ENCODE measurements at regions not wholly inside any gene's neighbourhood (a gene's known extent, or its start where the extent isn't known, plus 50 kb on each side); places are given as distances from the start of the nearest gene placed in this dataset.

GRCh38 chr7:20980668-20981264 lies 194.1 kb upstream of the SP8 start:
- no peaks in the 10 kb centered on the region for H3K4me1 ChIP-seq (ENCODE audit: control insufficient read depth, insufficient read depth, low read length)
- TF ChIP-seq STAT3 (IDR thresholded peaks at IDR 0.05; ENCODE audit: low read depth, low read length) (no peak), RBBP5 (conservative IDR thresholded peaks at IDR 0.05) (no peak), SRF (IDR thresholded peaks at IDR 0.05; ENCODE audit: low read depth in 2 of 2, low read length in 2 of 2) (no peak), ASH2L (IDR thresholded peaks at IDR 0.05; ENCODE audit: borderline replicate concordance, low read depth) (no peak), RFX5 (IDR thresholded peaks at IDR 0.05; ENCODE audit: low read depth, low read length) (no peak), POLR2AphosphoS5 (IDR thresholded peaks at IDR 0.05; ENCODE audit: low read length) (no peak), ZNF622 (IDR thresholded peaks at IDR 0.05) (no peak), BCL11A (IDR thresholded peaks at IDR 0.05; ENCODE audit: low read depth, low read length) (no peak), PKNOX1 (IDR thresholded peaks at IDR 0.05) (no peak)
- TF ChIP-seq, protein P1, sequence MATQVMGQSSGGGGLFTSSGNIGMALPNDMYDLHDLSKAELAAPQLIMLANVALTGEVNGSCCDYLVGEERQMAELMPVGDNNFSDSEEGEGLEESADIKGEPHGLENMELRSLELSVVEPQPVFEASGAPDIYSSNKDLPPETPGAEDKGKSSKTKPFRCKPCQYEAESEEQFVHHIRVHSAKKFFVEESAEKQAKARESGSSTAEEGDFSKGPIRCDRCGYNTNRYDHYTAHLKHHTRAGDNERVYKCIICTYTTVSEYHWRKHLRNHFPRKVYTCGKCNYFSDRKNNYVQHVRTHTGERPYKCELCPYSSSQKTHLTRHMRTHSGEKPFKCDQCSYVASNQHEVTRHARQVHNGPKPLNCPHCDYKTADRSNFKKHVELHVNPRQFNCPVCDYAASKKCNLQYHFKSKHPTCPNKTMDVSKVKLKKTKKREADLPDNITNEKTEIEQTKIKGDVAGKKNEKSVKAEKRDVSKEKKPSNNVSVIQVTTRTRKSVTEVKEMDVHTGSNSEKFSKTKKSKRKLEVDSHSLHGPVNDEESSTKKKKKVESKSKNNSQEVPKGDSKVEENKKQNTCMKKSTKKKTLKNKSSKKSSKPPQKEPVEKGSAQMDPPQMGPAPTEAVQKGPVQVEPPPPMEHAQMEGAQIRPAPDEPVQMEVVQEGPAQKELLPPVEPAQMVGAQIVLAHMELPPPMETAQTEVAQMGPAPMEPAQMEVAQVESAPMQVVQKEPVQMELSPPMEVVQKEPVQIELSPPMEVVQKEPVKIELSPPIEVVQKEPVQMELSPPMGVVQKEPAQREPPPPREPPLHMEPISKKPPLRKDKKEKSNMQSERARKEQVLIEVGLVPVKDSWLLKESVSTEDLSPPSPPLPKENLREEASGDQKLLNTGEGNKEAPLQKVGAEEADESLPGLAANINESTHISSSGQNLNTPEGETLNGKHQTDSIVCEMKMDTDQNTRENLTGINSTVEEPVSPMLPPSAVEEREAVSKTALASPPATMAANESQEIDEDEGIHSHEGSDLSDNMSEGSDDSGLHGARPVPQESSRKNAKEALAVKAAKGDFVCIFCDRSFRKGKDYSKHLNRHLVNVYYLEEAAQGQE (IDR thresholded peaks at IDR 0.05; ENCODE audit: low read depth, low read length): no peak
- TF ChIP-seq, protein P2, sequence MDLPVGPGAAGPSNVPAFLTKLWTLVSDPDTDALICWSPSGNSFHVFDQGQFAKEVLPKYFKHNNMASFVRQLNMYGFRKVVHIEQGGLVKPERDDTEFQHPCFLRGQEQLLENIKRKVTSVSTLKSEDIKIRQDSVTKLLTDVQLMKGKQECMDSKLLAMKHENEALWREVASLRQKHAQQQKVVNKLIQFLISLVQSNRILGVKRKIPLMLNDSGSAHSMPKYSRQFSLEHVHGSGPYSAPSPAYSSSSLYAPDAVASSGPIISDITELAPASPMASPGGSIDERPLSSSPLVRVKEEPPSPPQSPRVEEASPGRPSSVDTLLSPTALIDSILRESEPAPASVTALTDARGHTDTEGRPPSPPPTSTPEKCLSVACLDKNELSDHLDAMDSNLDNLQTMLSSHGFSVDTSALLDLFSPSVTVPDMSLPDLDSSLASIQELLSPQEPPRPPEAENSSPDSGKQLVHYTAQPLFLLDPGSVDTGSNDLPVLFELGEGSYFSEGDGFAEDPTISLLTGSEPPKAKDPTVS (IDR thresholded peaks at IDR 0.05; ENCODE audit: low read depth, low read length): no peak
- TF ChIP-seq, protein P3, sequence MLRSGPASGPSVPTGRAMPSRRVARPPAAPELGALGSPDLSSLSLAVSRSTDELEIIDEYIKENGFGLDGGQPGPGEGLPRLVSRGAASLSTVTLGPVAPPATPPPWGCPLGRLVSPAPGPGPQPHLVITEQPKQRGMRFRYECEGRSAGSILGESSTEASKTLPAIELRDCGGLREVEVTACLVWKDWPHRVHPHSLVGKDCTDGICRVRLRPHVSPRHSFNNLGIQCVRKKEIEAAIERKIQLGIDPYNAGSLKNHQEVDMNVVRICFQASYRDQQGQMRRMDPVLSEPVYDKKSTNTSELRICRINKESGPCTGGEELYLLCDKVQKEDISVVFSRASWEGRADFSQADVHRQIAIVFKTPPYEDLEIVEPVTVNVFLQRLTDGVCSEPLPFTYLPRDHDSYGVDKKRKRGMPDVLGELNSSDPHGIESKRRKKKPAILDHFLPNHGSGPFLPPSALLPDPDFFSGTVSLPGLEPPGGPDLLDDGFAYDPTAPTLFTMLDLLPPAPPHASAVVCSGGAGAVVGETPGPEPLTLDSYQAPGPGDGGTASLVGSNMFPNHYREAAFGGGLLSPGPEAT (IDR thresholded peaks at IDR 0.05; ENCODE audit: low read depth): no peak
- TF ChIP-seq, protein P4, sequence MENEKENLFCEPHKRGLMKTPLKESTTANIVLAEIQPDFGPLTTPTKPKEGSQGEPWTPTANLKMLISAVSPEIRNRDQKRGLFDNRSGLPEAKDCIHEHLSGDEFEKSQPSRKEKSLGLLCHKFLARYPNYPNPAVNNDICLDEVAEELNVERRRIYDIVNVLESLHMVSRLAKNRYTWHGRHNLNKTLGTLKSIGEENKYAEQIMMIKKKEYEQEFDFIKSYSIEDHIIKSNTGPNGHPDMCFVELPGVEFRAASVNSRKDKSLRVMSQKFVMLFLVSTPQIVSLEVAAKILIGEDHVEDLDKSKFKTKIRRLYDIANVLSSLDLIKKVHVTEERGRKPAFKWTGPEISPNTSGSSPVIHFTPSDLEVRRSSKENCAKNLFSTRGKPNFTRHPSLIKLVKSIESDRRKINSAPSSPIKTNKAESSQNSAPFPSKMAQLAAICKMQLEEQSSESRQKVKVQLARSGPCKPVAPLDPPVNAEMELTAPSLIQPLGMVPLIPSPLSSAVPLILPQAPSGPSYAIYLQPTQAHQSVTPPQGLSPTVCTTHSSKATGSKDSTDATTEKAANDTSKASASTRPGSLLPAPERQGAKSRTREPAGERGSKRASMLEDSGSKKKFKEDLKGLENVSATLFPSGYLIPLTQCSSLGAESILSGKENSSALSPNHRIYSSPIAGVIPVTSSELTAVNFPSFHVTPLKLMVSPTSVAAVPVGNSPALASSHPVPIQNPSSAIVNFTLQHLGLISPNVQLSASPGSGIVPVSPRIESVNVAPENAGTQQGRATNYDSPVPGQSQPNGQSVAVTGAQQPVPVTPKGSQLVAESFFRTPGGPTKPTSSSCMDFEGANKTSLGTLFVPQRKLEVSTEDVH (IDR thresholded peaks at IDR 0.05; ENCODE audit: low read depth, partially characterized antibody): no peak
- FAIRE-seq (no peak), ATAC-seq (no peak), DNase-seq (ENCODE audit: low read depth, low spot score) (no peak)
- H3K27ac ChIP-seq (ENCODE audit: control insufficient read depth, insufficient read depth): no peak overlapping the region
- no peak overlapping the region for H3K4me2 ChIP-seq (ENCODE audit: control insufficient read depth, insufficient read depth)
- H3K79me2 ChIP-seq (ENCODE audit: control insufficient read depth, insufficient read depth, low read length): no peaks in the 10 kb centered on the region
- H3K4me3 ChIP-seq: no peak overlapping the region
- intact Hi-C loops (cut with micrococcal nuclease; ENCODE audit: unreplicated experiment) (no loop called here), in situ Hi-C loops (cut with MboI) (no loop called here)
- ChIA-PET SMC1A (ENCODE audit: uncharacterized antibody, unreplicated experiment) (interaction anchor here (0.6 kb wide), 1 partner anchor 370 kb away, joined by 3 read pairs; no protein-coding TSS in a partner anchor), RAD21 (ENCODE audit: unreplicated experiment) (no interaction called here), POLR2A (no interaction called here), CTCF (no interaction called here)
- H3K9ac ChIP-seq (ENCODE audit: control insufficient read depth, insufficient read depth, low read length): no peak overlapping the region
- no peaks in the 10 kb centered on the region for H3K9me3 ChIP-seq (replicated peaks; ENCODE audit: control insufficient read depth, insufficient read depth, low read length)
- no peaks in the 10 kb centered on the region for H3K36me3 ChIP-seq (ENCODE audit: control insufficient read depth in 2 of 2, insufficient read depth in 2 of 2, low read length in 1 of 2)
- 33% methylated on average over 7 of the region's 7 CpGs for WGBS (ENCODE audit: insufficient coverage, insufficient replicate concordance, low lambda C conversion rate, missing lambda C conversion rate)
- H3K27me3 ChIP-seq (replicated peaks in 1 of 2; ENCODE audit: control insufficient read depth in 2 of 2, insufficient read depth in 2 of 2, low read length in 1 of 2): no peaks in the 10 kb centered on the region
- no TSS peak for BruUV-seq (replicated peaks)
- H4K20me1 ChIP-seq (ENCODE audit: control insufficient read depth, insufficient read depth): no peaks in the 10 kb centered on the region
- H2AFZ ChIP-seq (ENCODE audit: control insufficient read depth, low read depth, low read length): no peak overlapping the region
